ENCODE measurements at regions not wholly inside any gene's neighbourhood (a gene's known extent, or its start where the extent isn't known, plus 50 kb on each side); places are given as distances from the start of the nearest gene placed in this dataset.

DNA sequence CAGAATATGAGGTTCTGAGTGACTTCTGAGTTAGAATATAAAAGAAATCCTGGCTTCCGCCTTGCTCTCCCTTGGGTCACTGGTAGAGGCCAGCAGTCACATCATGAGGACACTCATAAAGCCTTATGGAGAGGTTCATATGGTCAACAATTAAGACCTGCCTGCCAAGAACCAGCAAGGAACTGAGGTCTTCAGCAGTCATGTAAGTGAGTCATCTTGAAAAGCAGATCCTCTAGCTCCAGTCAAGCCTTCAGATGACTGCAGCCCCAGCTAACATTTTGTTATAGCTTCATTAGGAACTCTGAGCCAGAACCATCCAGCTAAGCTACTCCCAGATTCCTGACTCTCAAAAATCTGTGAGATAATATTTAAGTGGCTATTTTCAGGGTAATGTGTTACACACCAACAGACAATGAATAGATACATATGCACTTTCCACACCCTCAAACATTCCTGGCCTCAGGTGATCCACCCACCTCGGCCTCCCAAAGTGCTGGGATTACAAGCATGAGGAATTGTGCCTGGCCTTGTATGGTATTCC, 447.2 kb downstream of the SHQ1 start:
- TF ChIP-seq, protein P1, sequence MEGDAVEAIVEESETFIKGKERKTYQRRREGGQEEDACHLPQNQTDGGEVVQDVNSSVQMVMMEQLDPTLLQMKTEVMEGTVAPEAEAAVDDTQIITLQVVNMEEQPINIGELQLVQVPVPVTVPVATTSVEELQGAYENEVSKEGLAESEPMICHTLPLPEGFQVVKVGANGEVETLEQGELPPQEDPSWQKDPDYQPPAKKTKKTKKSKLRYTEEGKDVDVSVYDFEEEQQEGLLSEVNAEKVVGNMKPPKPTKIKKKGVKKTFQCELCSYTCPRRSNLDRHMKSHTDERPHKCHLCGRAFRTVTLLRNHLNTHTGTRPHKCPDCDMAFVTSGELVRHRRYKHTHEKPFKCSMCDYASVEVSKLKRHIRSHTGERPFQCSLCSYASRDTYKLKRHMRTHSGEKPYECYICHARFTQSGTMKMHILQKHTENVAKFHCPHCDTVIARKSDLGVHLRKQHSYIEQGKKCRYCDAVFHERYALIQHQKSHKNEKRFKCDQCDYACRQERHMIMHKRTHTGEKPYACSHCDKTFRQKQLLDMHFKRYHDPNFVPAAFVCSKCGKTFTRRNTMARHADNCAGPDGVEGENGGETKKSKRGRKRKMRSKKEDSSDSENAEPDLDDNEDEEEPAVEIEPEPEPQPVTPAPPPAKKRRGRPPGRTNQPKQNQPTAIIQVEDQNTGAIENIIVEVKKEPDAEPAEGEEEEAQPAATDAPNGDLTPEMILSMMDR (conservative IDR thresholded peaks at IDR 0.05; ENCODE audit: low read depth, low read length) = no peak
- no peak for TF ChIP-seq EZH2 (IDR thresholded peaks at IDR 0.05; ENCODE audit: borderline replicate concordance, low read depth, low read length, poor library complexity, severe bottlenecking)
